Stomach (tissue), 4 donors: ENCODE measurements at regions not wholly inside any gene's neighbourhood (a gene's known extent, or its start where the extent isn't known, plus 50 kb on each side); places are given as distances from the start of the nearest gene placed in this dataset.

Source experiments
- CTCF ChIP-seq, 7 experiments: fragments of 450-650 bp in 4 of 7; fragments of 200-600 bp in 3 of 7; sonication (generic) in 3 of 7; IDR thresholded peaks; one replicate each; pipeline ENCODE4 v1.5.1; 2016 to 2019; ENCODE audit warnings: antibody characterized with exemption in 7 of 7, control low read depth in 2 of 7, mild to moderate bottlenecking in 1 of 7
- POLR2AphosphoS5 ChIP-seq, 3 donors: sonication (generic); formaldehyde crosslinking; IDR thresholded peaks; one replicate each; pipeline ENCODE4 v1.6.1; 2016; ENCODE audit warnings: antibody characterized with exemption in 3 of 3

GRCh38 chr13:72653506-72653905 lies 73.9 kb downstream of the MZT1 start:
- TF ChIP-seq POLR2AphosphoS5 (IDR thresholded peaks at IDR 0.05) (no peak), CTCF (IDR thresholded peaks at IDR 0.05) (no peak)
